ENCODE measurements at regions not wholly inside any gene's neighbourhood (a gene's known extent, or its start where the extent isn't known, plus 50 kb on each side); places are given as distances from the start of the nearest gene placed in this dataset.

GRCh38 chr2:14684516-14684915 lies 52.0 kb downstream of the LRATD1 start:
- no peak for TF ChIP-seq TAF1 (IDR thresholded peaks at IDR 0.05; ENCODE audit: low read depth)
- TF ChIP-seq USF1 (IDR thresholded peaks at IDR 0.05): no peak
- TF ChIP-seq CREB1 (IDR thresholded peaks at IDR 0.05; ENCODE audit: low read depth): no peak
- no peak for TF ChIP-seq MAX (IDR thresholded peaks at IDR 0.05)
- TF ChIP-seq REST (IDR thresholded peaks at IDR 0.05; ENCODE audit: low read depth): no peak
- no peak for TF ChIP-seq TCF12 (IDR thresholded peaks at IDR 0.05; ENCODE audit: low read depth)

- no peak for TF ChIP-seq NFIC (IDR thresholded peaks at IDR 0.05)
- TF ChIP-seq MAX (IDR thresholded peaks at IDR 0.05): no peak
- TF ChIP-seq TAF1 (IDR thresholded peaks at IDR 0.05; ENCODE audit: low read depth): no peak
- no peak for TF ChIP-seq USF1 (IDR thresholded peaks at IDR 0.05)
- TF ChIP-seq RAD21 (IDR thresholded peaks at IDR 0.05; ENCODE audit: low read depth): no peak
- no peak for TF ChIP-seq REST (IDR thresholded peaks at IDR 0.05; ENCODE audit: low read depth)
- no peak for TF ChIP-seq EGR1 (IDR thresholded peaks at IDR 0.05)
- no peak for TF ChIP-seq TCF12 (IDR thresholded peaks at IDR 0.05; ENCODE audit: low read depth)
- TF ChIP-seq YY1 (IDR thresholded peaks at IDR 0.05; ENCODE audit: low read depth): no peak
- TF ChIP-seq CREB1 (IDR thresholded peaks at IDR 0.05; ENCODE audit: low read depth): no peak
These were observed 58.4 kb downstream of the LRATD1 start for GRCh38 chr2:14690926-14691325.

GRCh38 chr2:14693874-14694273 lies 61.4 kb downstream of the LRATD1 start:
- TF ChIP-seq EGR1 (IDR thresholded peaks at IDR 0.05) (no peak), NFIC (IDR thresholded peaks at IDR 0.05) (no peak), REST (IDR thresholded peaks at IDR 0.05; ENCODE audit: low read depth) (no peak), TCF12 (IDR thresholded peaks at IDR 0.05; ENCODE audit: low read depth) (no peak), TAF1 (IDR thresholded peaks at IDR 0.05; ENCODE audit: low read depth) (no peak), ZBTB7A (IDR thresholded peaks at IDR 0.05; ENCODE audit: low read depth) (no peak), TEAD4 (IDR thresholded peaks at IDR 0.05) (no peak), RAD21 (IDR thresholded peaks at IDR 0.05; ENCODE audit: low read depth) (no peak), FOXM1 (IDR thresholded peaks at IDR 0.05; ENCODE audit: borderline replicate concordance, low read depth) (no peak), EP300 (IDR thresholded peaks at IDR 0.05; ENCODE audit: borderline replicate concordance) (no peak), YY1 (IDR thresholded peaks at IDR 0.05; ENCODE audit: low read depth) (no peak), USF1 (IDR thresholded peaks at IDR 0.05) (no peak), MAX (IDR thresholded peaks at IDR 0.05) (no peak), CEBPB (IDR thresholded peaks at IDR 0.05) (no peak), CREB1 (IDR thresholded peaks at IDR 0.05; ENCODE audit: low read depth) (no peak)

- no peak for TF ChIP-seq TCF12 (IDR thresholded peaks at IDR 0.05; ENCODE audit: low read depth)
- TF ChIP-seq YY1 (IDR thresholded peaks at IDR 0.05; ENCODE audit: low read depth): no peak
- TF ChIP-seq TAF1 (IDR thresholded peaks at IDR 0.05; ENCODE audit: low read depth): no peak
- TF ChIP-seq RAD21 (IDR thresholded peaks at IDR 0.05; ENCODE audit: low read depth): no peak
- no peak for TF ChIP-seq USF1 (IDR thresholded peaks at IDR 0.05)
- no peak for TF ChIP-seq MAX (IDR thresholded peaks at IDR 0.05)
- TF ChIP-seq EGR1 (IDR thresholded peaks at IDR 0.05): no peak
- no peak for TF ChIP-seq ZBTB7A (IDR thresholded peaks at IDR 0.05; ENCODE audit: low read depth)
- no peak for TF ChIP-seq FOXM1 (IDR thresholded peaks at IDR 0.05; ENCODE audit: borderline replicate concordance, low read depth)
- TF ChIP-seq NFIC (IDR thresholded peaks at IDR 0.05): no peak
- no peak for TF ChIP-seq REST (IDR thresholded peaks at IDR 0.05; ENCODE audit: low read depth)
- no peak for TF ChIP-seq EP300 (IDR thresholded peaks at IDR 0.05; ENCODE audit: borderline replicate concordance)
- no peak for TF ChIP-seq CREB1 (IDR thresholded peaks at IDR 0.05; ENCODE audit: low read depth)
- no peak for TF ChIP-seq TEAD4 (IDR thresholded peaks at IDR 0.05)
- no peak for TF ChIP-seq CEBPB (IDR thresholded peaks at IDR 0.05)
These were observed 68.2 kb downstream of the LRATD1 start for GRCh38 chr2:14700753-14701152.
